Osteoblast (primary cell): ENCODE measurements at regions not wholly inside any gene's neighbourhood (a gene's known extent, or its start where the extent isn't known, plus 50 kb on each side); places are given as distances from the start of the nearest gene placed in this dataset.

Experiments used
- DNase-seq: peaks from one replicate; pipeline ENCODE4 v3.0.0; 2011; ENCODE audit warnings: low spot score, mixed read lengths; ENCODE audit not compliant: insufficient read length; ENCODE audit errors: missing footprints
- H2AFZ ChIP-seq: 2 replicates; pipeline ENCODE4 v1.6.0; 2011; ENCODE audit warnings: mild to moderate bottlenecking, low read length
- H3K27ac ChIP-seq: 2 replicates; pipeline ENCODE4 v1.5.1; 2011; ENCODE audit warnings: mild to moderate bottlenecking, low read depth, low read length, moderate library complexity
- H3K27me3 ChIP-seq: 2 replicates; pipeline ENCODE4 v1.6.0; 2012; ENCODE audit warnings: mild to moderate bottlenecking, control low read depth, inconsistent platforms, low read length, moderate library complexity; ENCODE audit not compliant: insufficient read depth
- H3K36me3 ChIP-seq: 2 replicates; pipeline ENCODE4 v1.5.1; 2011; ENCODE audit warnings: mild to moderate bottlenecking, low read length, control low read depth, moderate library complexity; ENCODE audit not compliant: insufficient read depth
- H3K4me1 ChIP-seq: 2 replicates; pipeline ENCODE4 v1.5.1; 2011; ENCODE audit warnings: mild to moderate bottlenecking, low read length, control low read depth, moderate library complexity; ENCODE audit not compliant: insufficient read depth
- H3K4me2 ChIP-seq: 2 replicates; pipeline ENCODE4 v1.6.0; 2011; ENCODE audit warnings: mild to moderate bottlenecking, low read length; ENCODE audit not compliant: insufficient read depth
- H3K4me3 ChIP-seq: fragments of 200-600 bp; sonication (generic); 3 replicates; pipeline ENCODE4 v1.5.1; 2012; ENCODE audit warnings: mild to moderate bottlenecking, low read length, inconsistent platforms; ENCODE audit not compliant: insufficient read depth
- H3K79me2 ChIP-seq: 2 replicates; pipeline ENCODE4 v1.6.0; 2012; ENCODE audit warnings: mild to moderate bottlenecking, low read length, control low read depth, inconsistent platforms; ENCODE audit not compliant: insufficient read depth
- H3K9me3 ChIP-seq: 2 replicates; pipeline ENCODE4 v1.5.1; 2011; ENCODE audit warnings: low read depth, low read length, control low read depth
- H4K20me1 ChIP-seq: 2 replicates; pipeline ENCODE4 v1.6.0; 2012; ENCODE audit warnings: mild to moderate bottlenecking, low read length, control low read depth; ENCODE audit not compliant: insufficient read depth
- CTCF ChIP-seq: IDR thresholded peaks from 2 replicates; pipeline ENCODE4 v1.5.1; 2011; ENCODE audit warnings: mild to moderate bottlenecking, low read depth, low read length, moderate library complexity; ENCODE audit errors: extremely low read depth

GRCh38 chr5:110027527-110028322 lies 338.0 kb downstream of the MAN2A1 start:
- Histone ChIP-seq H3K9me3 (no peaks in the 10 kb centered on the region), H3K36me3 (no peaks in the 10 kb centered on the region), H3K27me3 (no peaks in the 10 kb centered on the region), H3K4me2 (no peak overlapping the region), H3K4me1 (no peaks in the 10 kb centered on the region), H3K4me3 (no peak overlapping the region), H3K27ac (no peak overlapping the region), H4K20me1 (no peaks in the 10 kb centered on the region), H3K79me2 (no peaks in the 10 kb centered on the region), H2AFZ (no peak overlapping the region)
- TF ChIP-seq CTCF = no peak
- no peak for DNase-seq

DNA sequence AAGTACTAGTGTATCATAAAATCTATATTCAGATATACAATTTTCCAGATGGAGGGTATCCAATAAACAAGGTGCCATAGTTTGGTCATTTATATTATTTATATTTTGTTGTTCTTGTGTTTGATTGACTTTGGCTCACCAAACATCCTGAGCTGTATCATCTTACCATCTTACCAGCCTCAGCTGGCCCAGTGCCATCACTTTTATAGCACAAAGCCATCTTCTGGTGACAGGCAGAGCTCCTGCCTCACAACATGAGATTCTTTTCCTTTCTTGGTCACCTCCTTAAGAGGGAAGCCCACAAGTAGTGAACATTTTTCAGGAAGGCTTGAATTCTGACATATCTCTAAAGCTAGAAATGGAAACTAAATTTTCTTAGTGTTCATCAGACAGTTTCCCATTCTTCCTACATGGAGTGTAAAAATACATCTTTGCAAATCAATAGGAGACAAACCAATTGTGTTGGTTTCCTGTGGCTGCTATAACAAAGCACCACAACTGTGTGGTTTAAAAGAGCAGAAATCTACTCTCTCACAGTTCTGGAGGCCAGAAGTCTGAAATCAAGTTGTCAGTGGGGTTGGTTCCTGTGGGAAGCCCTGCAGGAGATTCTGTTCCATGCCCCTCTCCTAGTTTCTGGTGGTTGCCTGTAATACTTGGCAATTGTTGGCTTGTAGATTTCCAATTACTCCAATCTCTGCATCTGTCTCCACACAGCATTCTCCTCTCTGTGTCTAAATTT lies 341.8 kb downstream of the MAN2A1 start:
- H3K27ac ChIP-seq = no peak overlapping the region
- DNase-seq = no peak
- no peaks in the 10 kb centered on the region for H3K79me2 ChIP-seq
- no peak overlapping the region for H3K4me2 ChIP-seq
- H3K36me3 ChIP-seq = no peaks in the 10 kb centered on the region
- no peak overlapping the region for H2AFZ ChIP-seq
- no peaks in the 10 kb centered on the region for H4K20me1 ChIP-seq
- H3K9me3 ChIP-seq = no peaks in the 10 kb centered on the region
- TF ChIP-seq CTCF = no peak
- no peaks in the 10 kb centered on the region for H3K4me1 ChIP-seq
- no peak overlapping the region for H3K4me3 ChIP-seq
- H3K27me3 ChIP-seq = no peaks in the 10 kb centered on the region

GRCh38 chr5:110032376-110032775 lies 342.6 kb downstream of the MAN2A1 start:
- H3K4me2 ChIP-seq = no peak overlapping the region
- no peak overlapping the region for H2AFZ ChIP-seq
- no peak overlapping the region for H3K27ac ChIP-seq
- H4K20me1 ChIP-seq = no peaks in the 10 kb centered on the region
- H3K79me2 ChIP-seq = no peaks in the 10 kb centered on the region
- DNase-seq = no peak
- H3K4me1 ChIP-seq = no peaks in the 10 kb centered on the region
- no peak for TF ChIP-seq CTCF
- no peak overlapping the region for H3K4me3 ChIP-seq
- no peaks in the 10 kb centered on the region for H3K27me3 ChIP-seq
- H3K9me3 ChIP-seq = no peaks in the 10 kb centered on the region
- H3K36me3 ChIP-seq = no peaks in the 10 kb centered on the region

- no peak for TF ChIP-seq CTCF
- H3K36me3 ChIP-seq = no peaks in the 10 kb centered on the region
- H3K4me2 ChIP-seq = no peak overlapping the region
- no peak overlapping the region for H3K27ac ChIP-seq
- DNase-seq = no peak
- H2AFZ ChIP-seq = no peak overlapping the region
- no peak overlapping the region for H3K4me3 ChIP-seq
- no peaks in the 10 kb centered on the region for H3K9me3 ChIP-seq
- H3K27me3 ChIP-seq = no peaks in the 10 kb centered on the region
- no peaks in the 10 kb centered on the region for H3K79me2 ChIP-seq
- H4K20me1 ChIP-seq = no peaks in the 10 kb centered on the region
- no peaks in the 10 kb centered on the region for H3K4me1 ChIP-seq
Measured at GRCh38 chr5:110034056-110034600, 344.4 kb downstream of the MAN2A1 start.
